Neuronal stem cell (in vitro differentiated cells): ENCODE measurements at regions not wholly inside any gene's neighbourhood (a gene's known extent, or its start where the extent isn't known, plus 50 kb on each side); places are given as distances from the start of the nearest gene placed in this dataset.
A peak's percentile ranks its signal among the peaks of the same experiment; 100 is the strongest.

Experiments
- DNase-seq: peaks from one replicate; pipeline ENCODE4 v3.0.0-alpha.2; 2013; ENCODE audit warnings: low spot score
- H2AFZ ChIP-seq: one replicate; pipeline ENCODE4 v1.6.1; 2013; ENCODE audit warnings: mild to moderate bottlenecking, low read length, inconsistent platforms
- H2AK5ac ChIP-seq: 2 replicates; pipeline ENCODE4 v1.6.1; 2013; ENCODE audit warnings: low read depth, mild to moderate bottlenecking, inconsistent platforms, low read length, moderate library complexity, mixed read lengths
- H2BK120ac ChIP-seq: 2 replicates; pipeline ENCODE4 v1.6.1; 2013; ENCODE audit warnings: low read depth, mild to moderate bottlenecking, inconsistent platforms, low read length, moderate library complexity, mixed read lengths
- H2BK12ac ChIP-seq: one replicate; pipeline ENCODE4 v1.6.1; 2013; ENCODE audit warnings: low read length, inconsistent platforms
- H2BK15ac ChIP-seq: 2 replicates; pipeline ENCODE4 v1.6.1; 2013; ENCODE audit warnings: mild to moderate bottlenecking, low read length, inconsistent platforms, mixed read lengths
- H2BK5ac ChIP-seq: one replicate; pipeline ENCODE4 v1.6.1; 2013; ENCODE audit warnings: inconsistent platforms, mild to moderate bottlenecking, low read length, moderate library complexity
- H3K14ac ChIP-seq: one replicate; pipeline ENCODE4 v1.6.1; 2013; ENCODE audit warnings: low read length, inconsistent platforms
- H3K18ac ChIP-seq: 2 replicates; pipeline ENCODE4 v1.6.1; 2013; ENCODE audit warnings: low read length, inconsistent platforms
- H3K23ac ChIP-seq: 2 replicates; pipeline ENCODE4 v1.6.1; 2013; ENCODE audit warnings: low read depth, mild to moderate bottlenecking, mixed read lengths, low read length, inconsistent platforms; ENCODE audit not compliant: poor library complexity
- H3K27ac ChIP-seq: replicated peaks from 3 replicates; pipeline ENCODE4 v1.5.1; 2013; ENCODE audit warnings: low read length, inconsistent platforms
- H3K27me3 ChIP-seq, 3 experiments: 2 replicates each; pipeline ENCODE4 v1.6.1; 2013; ENCODE audit warnings: low read length in 3 of 3, mild to moderate bottlenecking in 2 of 3, inconsistent platforms in 1 of 3, low read depth in 1 of 3, mixed read lengths in 1 of 3, moderate library complexity in 1 of 3; ENCODE audit not compliant: control insufficient read depth in 3 of 3, insufficient read depth in 3 of 3
- H3K36me3 ChIP-seq, 2 donors: replicated peaks in 1 of 2; 2 replicates each; pipeline ENCODE4 v1.6.1; 2013; ENCODE audit warnings: low read length in 2 of 2; ENCODE audit not compliant: control insufficient read depth in 2 of 2, insufficient read depth in 2 of 2
- H3K4ac ChIP-seq: 2 replicates; pipeline ENCODE4 v1.6.1; 2013; ENCODE audit warnings: inconsistent platforms, mild to moderate bottlenecking, low read length, moderate library complexity
- H3K4me1 ChIP-seq, 2 donors: 1 replicate in 1 of 2; 2 replicates in 1 of 2; pipeline ENCODE4 v1.6.1; 2013; ENCODE audit warnings: low read length in 2 of 2, low read depth in 1 of 2; ENCODE audit not compliant: control insufficient read depth in 2 of 2, insufficient read depth in 1 of 2
- H3K4me2 ChIP-seq: one replicate; pipeline ENCODE4 v1.6.1; 2013; ENCODE audit warnings: mild to moderate bottlenecking, low read length, inconsistent platforms; ENCODE audit not compliant: insufficient read depth, poor library complexity, severe bottlenecking
- H3K4me3 ChIP-seq, 2 donors: 2 replicates each; pipeline ENCODE4 v1.5.1; 2013; ENCODE audit warnings: low read length in 2 of 2, mild to moderate bottlenecking in 2 of 2, inconsistent platforms in 1 of 2, moderate library complexity in 1 of 2
- H3K79me1 ChIP-seq: one replicate; pipeline ENCODE4 v1.6.1; 2013; ENCODE audit warnings: low read depth, mild to moderate bottlenecking, inconsistent platforms, low read length, moderate library complexity
- H3K9ac ChIP-seq: one replicate; pipeline ENCODE4 v1.6.1; 2013; ENCODE audit warnings: mild to moderate bottlenecking, low read depth, low read length, inconsistent platforms; ENCODE audit not compliant: poor library complexity
- H3K9me3 ChIP-seq, 2 donors: replicated peaks in 1 of 2; 2 replicates each; pipeline versions ENCODE3 to v1.6.1; 2013; ENCODE audit warnings: low read length in 2 of 2, mild to moderate bottlenecking in 2 of 2, inconsistent platforms in 1 of 2, low read depth in 1 of 2, mixed read lengths in 1 of 2, moderate library complexity in 1 of 2; ENCODE audit not compliant: control insufficient read depth in 2 of 2, insufficient read depth in 1 of 2
- H4K8ac ChIP-seq: one replicate; pipeline ENCODE4 v1.6.1; 2013; ENCODE audit warnings: low read depth, mild to moderate bottlenecking, inconsistent platforms, low read length, moderate library complexity
- H4K91ac ChIP-seq: one replicate; pipeline ENCODE4 v1.6.1; 2013; ENCODE audit warnings: low read length, low read depth, mild to moderate bottlenecking, inconsistent platforms; ENCODE audit not compliant: poor library complexity
- WGBS, 2 donors: extraction: QIAGEN DNeasy Blood & Tissue Kit; methylation state at CpG; one replicate each; pipeline ENCODE4 v1.1.7; 2013; ENCODE audit warnings: missing lambda C conversion rate in 2 of 2, mixed read lengths in 1 of 2; ENCODE audit not compliant: insufficient read length in 2 of 2, insufficient replicate concordance in 1 of 2; ENCODE audit errors: extremely low coverage in 2 of 2; 5-methylcytosine and 5-hydroxymethylcytosine counted together

DNA sequence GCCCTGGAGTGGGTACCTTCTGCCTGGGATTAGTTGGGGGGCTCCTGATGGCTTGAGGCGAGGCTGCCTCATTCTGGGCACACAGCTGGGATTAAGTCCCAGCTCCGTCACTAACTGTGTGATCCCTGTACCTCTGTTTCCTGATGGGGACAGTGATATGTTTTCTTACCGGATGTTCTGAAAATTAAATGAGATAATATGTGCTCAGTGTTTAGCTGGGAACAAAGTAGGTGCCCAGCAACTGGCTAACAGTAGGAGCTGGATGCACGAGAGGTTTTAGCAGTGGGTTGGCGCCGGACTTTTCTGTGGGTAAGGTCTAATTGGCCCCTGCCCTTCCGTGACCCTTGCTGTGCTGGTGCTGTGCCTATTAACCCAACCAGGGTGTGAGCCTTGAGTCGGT is 203.4 kb downstream of the URI1 start:
- no peak overlapping the region for H4K91ac ChIP-seq
- no peak overlapping the region for H2BK15ac ChIP-seq
- no peak overlapping the region for H3K23ac ChIP-seq
- H3K9ac ChIP-seq, result no peak overlapping the region
- H2BK12ac ChIP-seq, result no peak overlapping the region
- no peak overlapping the region for H2BK120ac ChIP-seq
- no peaks in the 10 kb centered on the region for H3K79me1 ChIP-seq
- H3K36me3 ChIP-seq, result no peaks in the 10 kb centered on the region
- no CpG with 5 or more reads among the region's 8 CpGs for WGBS, 2 donors
- H2BK5ac ChIP-seq, result no peak overlapping the region
- H3K4me2 ChIP-seq, result no peak overlapping the region
- peaks cover 0 to 11% of the 10 kb centered on the region in 2 donors for H3K4me1 ChIP-seq
- no peak overlapping the region for H4K8ac ChIP-seq
- H3K27me3 ChIP-seq, result no peaks in the 10 kb centered on the region
- H3K4me3 ChIP-seq, result no peak overlapping the region
- no peaks in the 10 kb centered on the region for H3K9me3 ChIP-seq
- no peak for DNase-seq
- no peak overlapping the region for H2AFZ ChIP-seq
- no peak overlapping the region for H3K27ac ChIP-seq
- H3K14ac ChIP-seq, result no peak overlapping the region
- no peak overlapping the region for H3K18ac ChIP-seq
- H2AK5ac ChIP-seq, result no peak overlapping the region
- H3K4ac ChIP-seq, result no peak overlapping the region

DNA sequence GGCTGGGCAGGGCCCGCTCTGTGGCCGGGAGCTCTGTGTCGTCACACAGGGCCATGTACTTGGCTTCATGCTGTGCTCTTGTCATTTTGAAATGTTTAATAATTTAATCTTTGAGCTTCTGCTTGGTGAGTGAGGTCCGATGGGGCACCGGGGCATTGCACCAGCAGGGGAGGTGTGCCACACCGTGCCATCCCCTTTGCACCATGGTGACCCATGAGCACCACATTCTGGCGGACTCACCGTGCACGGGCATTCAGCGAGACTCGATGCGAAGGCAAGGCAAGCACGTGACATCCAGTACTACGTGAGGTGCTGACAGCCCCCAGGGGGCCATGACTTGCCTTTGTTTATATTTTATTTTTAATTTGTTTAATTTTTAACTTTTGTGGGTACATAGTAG is 204.3 kb downstream of the URI1 start:
- Histone ChIP-seq H3K23ac (no peak overlapping the region), H2BK12ac (no peak overlapping the region), H3K9me3 (no peaks in the 10 kb centered on the region), H3K79me1 (no peaks in the 10 kb centered on the region), H3K27me3 (peaks cover 0 to 3% (median 0%) of the 10 kb centered on the region in 3 experiments), H3K27ac (no peak overlapping the region), H2BK120ac (no peak overlapping the region), H3K4ac (no peak overlapping the region), H3K14ac (no peak overlapping the region), H3K9ac (no peak overlapping the region), H2BK15ac (no peak overlapping the region), H3K4me3 (no peak overlapping the region), H4K91ac (no peak overlapping the region), H2AFZ (no peak overlapping the region), H4K8ac (no peak overlapping the region), H3K36me3 (no peaks in the 10 kb centered on the region), H3K18ac (peak overlapping the region; percentile 64), H2BK5ac (no peak overlapping the region), H2AK5ac (peak overlapping the region; percentile 2), H3K4me2 (no peak overlapping the region), H3K4me1 (peaks cover 0 to 11% of the 10 kb centered on the region in 2 donors)
- DNase-seq, result no peak
- no CpG with 5 or more reads among the region's 14 CpGs for WGBS, 2 donors

DNA sequence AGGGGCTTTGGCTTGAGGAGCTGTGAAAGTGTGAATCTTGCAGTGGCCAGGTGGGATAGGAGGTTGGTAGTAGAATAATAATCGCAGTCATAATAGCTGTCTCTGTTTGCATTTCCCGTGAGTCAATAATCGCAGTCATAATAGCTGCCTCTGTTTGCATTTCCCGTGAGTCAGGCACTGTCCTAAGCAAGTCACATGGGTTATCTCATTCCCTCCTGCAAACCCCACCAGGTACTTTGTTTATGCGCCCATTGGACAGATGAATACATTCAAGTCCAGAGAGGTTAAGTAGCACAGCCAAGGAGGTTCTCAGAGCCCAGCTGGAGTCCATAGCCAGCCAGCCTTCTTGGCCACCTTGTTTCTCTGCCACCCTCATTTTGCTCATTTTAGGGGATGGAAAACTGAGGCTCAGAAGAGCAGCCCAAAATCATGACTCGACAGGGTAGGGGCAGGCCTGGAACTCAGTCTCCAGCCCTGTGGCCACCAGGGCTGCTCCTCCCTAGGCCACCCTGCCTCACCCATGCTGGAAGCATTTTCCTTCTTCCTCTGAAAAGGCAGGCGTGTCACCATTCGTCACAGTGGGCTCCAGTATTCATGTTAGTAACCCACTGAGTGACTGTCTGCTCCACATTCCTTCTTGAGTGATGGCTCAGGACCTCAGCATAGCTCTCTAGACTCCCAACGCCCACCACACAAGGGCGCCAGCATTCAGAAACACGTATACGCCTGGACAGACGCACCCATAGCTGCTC is 206.2 kb downstream of the URI1 start:
- Histone ChIP-seq H3K4me1 (peaks cover 0 to 11% of the 10 kb centered on the region in 2 donors), H4K91ac (peak overlapping the region; percentile 68), H2BK15ac (no peak overlapping the region), H2AK5ac (peak overlapping the region; percentile 59), H3K9me3 (no peaks in the 10 kb centered on the region), H3K18ac (peak overlapping the region; percentile 66), H3K14ac (no peak overlapping the region), H3K9ac (no peak overlapping the region), H3K27ac (no peak overlapping the region), H3K4me3 (no peak overlapping the region), H2BK12ac (peak overlapping the region; percentile 95), H4K8ac (no peak overlapping the region), H3K4ac (no peak overlapping the region), H2BK120ac (no peak overlapping the region), H3K36me3 (no peaks in the 10 kb centered on the region), H3K4me2 (no peak overlapping the region), H3K27me3 (peaks cover 0 to 12% (median 0%) of the 10 kb centered on the region in 3 experiments), H2BK5ac (peak overlapping the region; percentile 7), H3K79me1 (no peaks in the 10 kb centered on the region), H3K23ac (no peak overlapping the region), H2AFZ (no peak overlapping the region)
- WGBS, 2 donors, result no CpG with 5 or more reads among the region's 13 CpGs
- no peak for DNase-seq

DNA sequence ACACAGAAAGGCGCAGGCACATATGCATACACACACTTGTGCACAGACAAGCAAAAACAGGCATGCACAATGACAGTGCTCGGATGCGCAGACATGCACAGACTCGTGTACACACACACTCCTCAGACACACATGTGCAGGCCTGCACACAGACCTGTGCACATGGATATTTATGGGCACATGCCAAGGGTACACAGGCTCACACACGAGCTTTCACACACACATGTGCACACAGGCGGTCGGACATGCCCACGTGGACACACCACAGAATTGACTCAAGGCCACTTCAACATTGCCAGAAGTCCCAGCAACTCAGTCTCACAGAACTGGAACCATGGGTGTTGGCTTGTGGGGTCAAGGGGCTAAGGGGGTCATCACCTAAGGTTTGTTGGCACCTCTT is 206.8 kb downstream of the URI1 start:
- H3K23ac ChIP-seq, result peak overlapping the region; percentile 4
- H2BK120ac ChIP-seq, result no peak overlapping the region
- no CpG with 5 or more reads among the region's 8 CpGs for WGBS, 2 donors
- peak overlapping the region; percentile 88 for H4K8ac ChIP-seq
- H3K79me1 ChIP-seq, result no peaks in the 10 kb centered on the region
- peaks cover 0 to 11% of the 10 kb centered on the region in 2 donors for H3K4me1 ChIP-seq
- no peak overlapping the region for H3K4ac ChIP-seq
- H3K18ac ChIP-seq, result peak overlapping the region; percentile 66
- no peaks in the 10 kb centered on the region for H3K9me3 ChIP-seq
- no peak overlapping the region for H3K9ac ChIP-seq
- H3K4me3 ChIP-seq, result no peak overlapping the region
- no peak overlapping the region for H3K14ac ChIP-seq
- no peak overlapping the region for H3K27ac ChIP-seq
- H2BK5ac ChIP-seq, result peak overlapping the region; percentile 7
- no peak overlapping the region for H3K4me2 ChIP-seq
- peaks cover 0 to 17% (median 0%) of the 10 kb centered on the region in 3 experiments for H3K27me3 ChIP-seq
- H2BK15ac ChIP-seq, result no peak overlapping the region
- no peak overlapping the region for H2AFZ ChIP-seq
- DNase-seq, result no peak
- no peaks in the 10 kb centered on the region for H3K36me3 ChIP-seq
- peak overlapping the region; percentile 59 for H2AK5ac ChIP-seq
- peak overlapping the region; percentile 95 for H2BK12ac ChIP-seq
- H4K91ac ChIP-seq, result no peak overlapping the region
